ENCODE measurements at regions not wholly inside any gene's neighbourhood (a gene's known extent, or its start where the extent isn't known, plus 50 kb on each side); places are given as distances from the start of the nearest gene placed in this dataset.

DNA sequence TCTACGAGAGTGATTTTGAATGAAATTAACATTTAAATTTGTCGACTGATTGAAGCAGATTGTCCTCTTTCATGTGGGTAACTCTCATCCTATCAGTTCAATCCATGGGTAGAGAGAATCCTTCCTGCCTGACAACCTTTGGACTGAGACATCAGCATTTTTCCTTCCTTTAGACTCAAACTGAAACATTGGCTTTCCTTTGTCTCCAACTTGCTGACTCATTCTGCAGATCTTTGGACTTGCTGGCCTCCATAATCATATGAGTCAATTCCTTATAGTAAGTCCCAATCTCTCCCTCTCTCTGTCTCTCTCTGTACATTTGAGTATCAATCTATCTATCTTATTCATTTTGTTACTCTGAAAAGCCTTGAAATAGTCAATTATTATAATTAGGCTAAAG, 416.7 kb downstream of the LRRIQ3 start:
- no peak for TF ChIP-seq CTCF (IDR thresholded peaks at IDR 0.05)
- no peak overlapping the region for H3K27ac Mint-ChIP-seq
- no peak overlapping the region for H3K4me3 Mint-ChIP-seq
- H3K9me3 Mint-ChIP-seq: peaks cover 10 to 11% of the 10 kb centered on the region in 2 donors
- Histone ChIP-seq H3K27ac (ENCODE audit: low read length) (no peak overlapping the region), H3K4me1 (ENCODE audit: control insufficient read depth, insufficient read depth, low read length) (no peaks in the 10 kb centered on the region), H3K9me3 (ENCODE audit: control insufficient read depth, insufficient read depth, low read length) (no peaks in the 10 kb centered on the region), H3K4me3 (ENCODE audit: low read length) (no peak overlapping the region), H3K27me3 (ENCODE audit: control insufficient read depth, insufficient read depth, low read length) (no peaks in the 10 kb centered on the region), H3K36me3 (ENCODE audit: control insufficient read depth, insufficient read depth, low read length) (no peaks in the 10 kb centered on the region)
- intact Hi-C loops (cut with micrococcal nuclease): no loop called here
- no peaks in the 10 kb centered on the region for H3K4me1 Mint-ChIP-seq
- ATAC-seq (no peak), DNase-seq (no peak)
- 88% methylated on average over 2 of the region's 2 CpGs for WGBS (ENCODE audit: insufficient coverage)
- H3K27me3 Mint-ChIP-seq (ENCODE audit: low read depth in 2 of 2): no peaks in the 10 kb centered on the region
- H3K36me3 Mint-ChIP-seq: no peaks in the 10 kb centered on the region

DNA sequence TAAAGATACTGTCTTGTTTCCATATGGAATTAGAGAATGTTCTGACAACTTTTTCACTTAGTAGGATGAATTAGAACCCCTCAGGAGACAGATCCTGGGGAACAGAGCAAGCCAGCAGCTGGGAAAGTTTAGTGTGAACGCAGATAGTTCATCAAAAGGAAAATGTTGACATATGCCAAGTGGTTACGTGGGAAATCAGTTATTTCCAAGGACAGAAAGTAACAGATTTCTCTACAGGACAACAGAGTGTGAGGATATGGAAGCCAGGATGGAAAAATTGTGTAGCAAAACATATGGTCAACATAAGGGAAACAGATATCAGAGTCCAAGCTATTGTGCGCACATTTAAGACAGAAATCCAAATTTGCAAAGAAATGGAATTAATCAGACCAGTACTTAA, 419.5 kb downstream of the LRRIQ3 start:
- intact Hi-C loops (cut with micrococcal nuclease): no loop called here
- Histone ChIP-seq H3K4me1 (ENCODE audit: control insufficient read depth, insufficient read depth, low read length) (no peaks in the 10 kb centered on the region), H3K27ac (ENCODE audit: low read length) (no peak overlapping the region), H3K36me3 (ENCODE audit: control insufficient read depth, insufficient read depth, low read length) (no peaks in the 10 kb centered on the region), H3K4me3 (ENCODE audit: low read length) (no peak overlapping the region), H3K27me3 (ENCODE audit: control insufficient read depth, insufficient read depth, low read length) (no peaks in the 10 kb centered on the region), H3K9me3 (ENCODE audit: control insufficient read depth, insufficient read depth, low read length) (no peaks in the 10 kb centered on the region)
- Mint-ChIP-seq H3K27me3 (ENCODE audit: low read depth in 2 of 2) (no peaks in the 10 kb centered on the region), H3K27ac (no peak overlapping the region), H3K4me3 (no peak overlapping the region), H3K4me1 (no peaks in the 10 kb centered on the region), H3K9me3 (peaks cover 7 to 9% of the 10 kb centered on the region in 2 donors), H3K36me3 (no peaks in the 10 kb centered on the region)
- no peak for DNase-seq
- no peak for ATAC-seq
- TF ChIP-seq CTCF (IDR thresholded peaks at IDR 0.05): no peak
- WGBS (ENCODE audit: insufficient coverage): 76% methylated on average over 3 of the region's 3 CpGs

- intact Hi-C loops (cut with micrococcal nuclease): no loop called here
- Histone ChIP-seq H3K27me3 (ENCODE audit: control insufficient read depth, insufficient read depth, low read length) (no peaks in the 10 kb centered on the region), H3K36me3 (ENCODE audit: control insufficient read depth, insufficient read depth, low read length) (no peaks in the 10 kb centered on the region), H3K9me3 (ENCODE audit: control insufficient read depth, insufficient read depth, low read length) (no peaks in the 10 kb centered on the region), H3K4me3 (ENCODE audit: low read length) (no peak overlapping the region), H3K4me1 (ENCODE audit: control insufficient read depth, insufficient read depth, low read length) (no peaks in the 10 kb centered on the region), H3K27ac (ENCODE audit: low read length) (no peak overlapping the region)
- no peaks in the 10 kb centered on the region for H3K36me3 Mint-ChIP-seq
- no peak for ATAC-seq
- no peak overlapping the region for H3K4me3 Mint-ChIP-seq
- H3K9me3 Mint-ChIP-seq: peaks cover 3 to 5% of the 10 kb centered on the region in 2 donors
- TF ChIP-seq CTCF (IDR thresholded peaks at IDR 0.05): no peak
- H3K27ac Mint-ChIP-seq: no peak overlapping the region
- H3K27me3 Mint-ChIP-seq (ENCODE audit: low read depth in 2 of 2): no peaks in the 10 kb centered on the region
- no peak for DNase-seq
- H3K4me1 Mint-ChIP-seq: no peaks in the 10 kb centered on the region
Measured at GRCh38 chr1:73775896-73776295, 422.1 kb downstream of the LRRIQ3 start.

DNA sequence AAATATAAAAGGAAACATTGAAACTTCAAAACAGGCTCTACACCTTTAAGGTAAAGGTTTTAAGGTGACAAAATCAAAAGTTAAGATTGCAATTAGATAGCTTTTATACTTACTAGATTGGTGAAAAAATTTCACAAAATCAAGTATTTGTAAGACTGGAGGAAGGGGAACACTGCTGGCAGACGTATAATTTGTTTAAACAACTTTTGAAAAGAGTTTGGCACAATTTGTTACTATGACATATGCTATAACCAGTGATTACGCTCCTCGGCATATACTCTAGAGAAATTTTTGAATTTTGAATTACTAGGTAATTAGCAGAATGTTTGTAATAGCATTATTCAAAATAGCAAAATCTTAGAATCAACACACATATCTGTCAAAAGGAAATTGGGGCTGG, 425.0 kb downstream of the LRRIQ3 start:
- Histone ChIP-seq H3K9me3 (ENCODE audit: control insufficient read depth, insufficient read depth, low read length) (no peaks in the 10 kb centered on the region), H3K4me3 (ENCODE audit: low read length) (no peak overlapping the region), H3K4me1 (ENCODE audit: control insufficient read depth, insufficient read depth, low read length) (no peaks in the 10 kb centered on the region), H3K27me3 (ENCODE audit: control insufficient read depth, insufficient read depth, low read length) (no peaks in the 10 kb centered on the region), H3K36me3 (ENCODE audit: control insufficient read depth, insufficient read depth, low read length) (no peaks in the 10 kb centered on the region), H3K27ac (ENCODE audit: low read length) (no peak overlapping the region)
- Mint-ChIP-seq H3K36me3 (no peaks in the 10 kb centered on the region), H3K9me3 (peaks cover 2 to 5% of the 10 kb centered on the region in 2 donors), H3K27ac (no peak overlapping the region), H3K4me1 (no peaks in the 10 kb centered on the region), H3K4me3 (no peak overlapping the region), H3K27me3 (ENCODE audit: low read depth in 2 of 2) (no peaks in the 10 kb centered on the region)
- TF ChIP-seq CTCF (IDR thresholded peaks at IDR 0.05): no peak
- ATAC-seq (no peak), DNase-seq (no peak)
- intact Hi-C loops (cut with micrococcal nuclease): no loop called here
- 67% methylated on average over 1 of the region's 3 CpGs for WGBS (ENCODE audit: insufficient coverage)

All from natural killer cell (primary cell).